RWPE1 (cell line): ENCODE measurements at regions not wholly inside any gene's neighbourhood (a gene's known extent, or its start where the extent isn't known, plus 50 kb on each side); places are given as distances from the start of the nearest gene placed in this dataset.

ENCODE experiments used
- CTCF ChIA-PET: fragments of 350-600 bp; sonication (Branson Sonifier 250); formaldehyde crosslinking; extraction: SDS; loops from one replicate; lab custom pipeline; 2021; lab: Yijun Ruan, JAX
- POLR2A ChIA-PET: fragments of 400-600 bp; formaldehyde crosslinking; extraction: SDS; loops from one replicate; lab custom pipeline; 2020; ENCODE audit warnings: antibody characterized with exemption; ENCODE audit not compliant: low non-redundant PET; lab: Yijun Ruan, JAX
- DNase-seq: peaks from one replicate; pipeline ENCODE4 v3.0.0; 2012; ENCODE audit warnings: low spot score
- H3K27ac ChIP-seq: fragments of 450-650 bp; 2 replicates; pipeline ENCODE4 v1.5.1; 2017
- TF ChIP-seq, protein P1 (sequence below): fragments of 450-650 bp; conservative IDR thresholded peaks from 2 replicates; pipeline ENCODE4 v1.5.1; 2017; ENCODE audit warnings: low read depth, mild to moderate bottlenecking

DNA sequence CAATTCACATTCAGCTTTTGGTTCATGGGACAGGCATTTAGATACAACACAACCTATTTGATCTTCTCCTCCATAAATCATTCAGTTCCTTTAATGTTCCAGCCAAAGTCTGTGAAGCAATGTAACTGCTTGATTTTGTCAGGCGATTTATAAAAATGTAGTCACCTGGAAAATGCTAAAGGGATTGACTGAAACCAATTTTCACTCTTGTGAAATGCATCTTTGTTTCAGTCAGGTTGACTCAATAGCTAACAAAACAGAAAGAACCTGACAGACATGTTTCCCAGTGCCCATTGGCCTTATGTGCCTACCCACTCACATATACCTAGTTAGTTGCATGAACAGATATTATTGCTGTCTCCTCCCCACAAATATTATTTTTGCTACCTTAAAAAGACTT lies 335.7 kb downstream of the CHRM3 start:
- ChIA-PET CTCF (interaction anchor here (0.5 kb wide), 1 partner anchor 21 kb away, joined by 6 read pairs; no protein-coding TSS in a partner anchor), POLR2A (no interaction called here)
- TF ChIP-seq, protein P1, sequence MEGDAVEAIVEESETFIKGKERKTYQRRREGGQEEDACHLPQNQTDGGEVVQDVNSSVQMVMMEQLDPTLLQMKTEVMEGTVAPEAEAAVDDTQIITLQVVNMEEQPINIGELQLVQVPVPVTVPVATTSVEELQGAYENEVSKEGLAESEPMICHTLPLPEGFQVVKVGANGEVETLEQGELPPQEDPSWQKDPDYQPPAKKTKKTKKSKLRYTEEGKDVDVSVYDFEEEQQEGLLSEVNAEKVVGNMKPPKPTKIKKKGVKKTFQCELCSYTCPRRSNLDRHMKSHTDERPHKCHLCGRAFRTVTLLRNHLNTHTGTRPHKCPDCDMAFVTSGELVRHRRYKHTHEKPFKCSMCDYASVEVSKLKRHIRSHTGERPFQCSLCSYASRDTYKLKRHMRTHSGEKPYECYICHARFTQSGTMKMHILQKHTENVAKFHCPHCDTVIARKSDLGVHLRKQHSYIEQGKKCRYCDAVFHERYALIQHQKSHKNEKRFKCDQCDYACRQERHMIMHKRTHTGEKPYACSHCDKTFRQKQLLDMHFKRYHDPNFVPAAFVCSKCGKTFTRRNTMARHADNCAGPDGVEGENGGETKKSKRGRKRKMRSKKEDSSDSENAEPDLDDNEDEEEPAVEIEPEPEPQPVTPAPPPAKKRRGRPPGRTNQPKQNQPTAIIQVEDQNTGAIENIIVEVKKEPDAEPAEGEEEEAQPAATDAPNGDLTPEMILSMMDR, result no peak
- DNase-seq, result peak; percentile 3
- no peak overlapping the region for H3K27ac ChIP-seq

DNA sequence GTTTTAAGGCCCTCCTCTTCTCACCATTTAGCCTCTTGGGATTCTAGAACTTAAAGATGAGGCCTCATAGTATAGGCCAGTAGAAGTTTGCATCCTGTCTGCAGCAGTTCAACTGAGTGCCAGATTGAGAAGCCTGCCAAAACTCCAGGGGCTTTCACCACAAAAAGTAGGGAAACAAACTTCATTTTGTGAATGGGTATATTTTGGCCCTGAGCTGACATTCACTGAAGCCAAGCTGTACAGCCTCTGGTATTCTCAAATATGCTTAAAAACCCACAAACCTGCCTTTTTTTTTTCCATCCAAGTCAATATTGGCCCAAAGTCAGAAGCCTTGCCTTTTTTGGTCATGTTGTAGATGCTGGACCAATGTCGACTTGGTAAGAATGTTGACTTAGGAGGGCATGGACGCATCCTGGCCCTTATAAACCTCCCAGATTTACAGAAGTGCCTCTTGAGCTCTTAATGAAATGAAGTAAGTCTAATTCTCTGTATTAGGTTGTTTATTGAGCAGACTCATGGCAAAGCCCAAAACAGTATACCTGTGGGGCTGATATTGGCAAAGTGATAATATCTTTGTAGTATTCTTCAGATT lies 337.5 kb downstream of the CHRM3 start:
- DNase-seq, result no peak
- ChIA-PET CTCF (no interaction called here), POLR2A (no interaction called here)

DNA sequence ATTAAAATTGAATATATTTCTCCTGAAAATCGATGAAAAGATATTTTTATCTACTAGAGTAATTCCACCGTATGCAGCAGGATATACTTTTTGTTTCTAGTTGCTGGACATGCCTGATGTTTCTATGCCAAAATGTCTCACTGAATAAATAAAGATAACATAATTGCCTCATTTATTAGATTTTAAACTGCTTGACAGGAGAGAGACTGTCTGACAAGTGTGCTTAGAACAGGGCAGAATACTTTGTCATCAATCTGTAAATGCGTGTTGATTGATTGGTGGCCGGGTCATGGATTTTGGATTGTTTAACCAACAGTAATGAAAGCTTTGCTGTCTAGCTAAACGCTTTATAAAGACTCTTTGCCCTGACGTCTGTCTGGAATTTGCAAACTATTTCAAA lies 339.0 kb downstream of the CHRM3 start:
- H3K27ac ChIP-seq, result no peak overlapping the region
- TF ChIP-seq, protein P1, result no peak
- DNase-seq, result no peak
- ChIA-PET CTCF (no interaction called here), POLR2A (no interaction called here)

More for the DNA sequence above, 337.5 kb downstream of the CHRM3 start:
- H3K27ac ChIP-seq, result no peak overlapping the region
- TF ChIP-seq, protein P1, result no peak

DNA sequence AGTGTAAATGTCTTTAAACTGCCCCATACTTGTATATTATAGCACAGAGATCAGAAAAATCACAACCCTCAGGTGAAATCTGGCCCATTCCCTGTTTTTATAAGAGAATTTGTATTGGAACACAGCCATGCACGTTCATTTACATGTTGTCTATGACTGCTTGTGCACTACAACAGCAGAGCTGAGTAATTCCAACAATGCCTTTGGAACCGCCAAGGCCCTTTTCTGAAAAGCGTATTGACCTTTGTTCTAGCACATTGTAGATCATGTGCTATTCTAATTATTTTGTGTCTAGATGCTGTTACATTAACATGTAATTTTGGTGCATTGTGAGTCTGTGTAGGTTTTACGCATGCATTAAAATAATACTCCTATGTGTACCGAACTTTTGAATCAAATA lies 339.6 kb downstream of the CHRM3 start:
- ChIA-PET CTCF (interaction anchor here (0.5 kb wide), 1 partner anchor 27 kb away, joined by 3 read pairs; no protein-coding TSS in a partner anchor), POLR2A (no interaction called here)
- TF ChIP-seq, protein P1, result no peak
- H3K27ac ChIP-seq, result no peak overlapping the region
- DNase-seq, result no peak

DNA sequence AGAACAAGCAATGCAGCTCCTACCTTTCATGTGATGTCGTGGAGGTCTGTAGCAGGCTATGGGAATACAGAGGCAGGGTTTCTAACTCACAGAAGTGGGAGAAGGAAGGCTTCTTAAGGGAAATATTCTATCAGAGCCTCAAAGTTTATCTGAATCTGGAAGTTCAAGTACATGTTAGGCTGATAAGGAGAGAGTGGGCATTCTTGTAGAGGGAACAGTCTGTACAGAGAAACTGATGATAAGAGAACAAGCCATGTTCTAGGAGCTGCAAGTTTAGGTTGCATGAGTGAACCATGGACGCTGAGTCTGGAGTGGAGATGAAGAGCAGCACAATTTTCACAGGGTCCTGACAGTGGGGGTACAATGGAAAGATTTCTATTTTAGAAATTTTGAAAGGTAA lies 344.0 kb downstream of the CHRM3 start:
- TF ChIP-seq, protein P1, result no peak
- no peak overlapping the region for H3K27ac ChIP-seq
- ChIA-PET CTCF (no interaction called here), POLR2A (no interaction called here)
- DNase-seq, result no peak

DNA sequence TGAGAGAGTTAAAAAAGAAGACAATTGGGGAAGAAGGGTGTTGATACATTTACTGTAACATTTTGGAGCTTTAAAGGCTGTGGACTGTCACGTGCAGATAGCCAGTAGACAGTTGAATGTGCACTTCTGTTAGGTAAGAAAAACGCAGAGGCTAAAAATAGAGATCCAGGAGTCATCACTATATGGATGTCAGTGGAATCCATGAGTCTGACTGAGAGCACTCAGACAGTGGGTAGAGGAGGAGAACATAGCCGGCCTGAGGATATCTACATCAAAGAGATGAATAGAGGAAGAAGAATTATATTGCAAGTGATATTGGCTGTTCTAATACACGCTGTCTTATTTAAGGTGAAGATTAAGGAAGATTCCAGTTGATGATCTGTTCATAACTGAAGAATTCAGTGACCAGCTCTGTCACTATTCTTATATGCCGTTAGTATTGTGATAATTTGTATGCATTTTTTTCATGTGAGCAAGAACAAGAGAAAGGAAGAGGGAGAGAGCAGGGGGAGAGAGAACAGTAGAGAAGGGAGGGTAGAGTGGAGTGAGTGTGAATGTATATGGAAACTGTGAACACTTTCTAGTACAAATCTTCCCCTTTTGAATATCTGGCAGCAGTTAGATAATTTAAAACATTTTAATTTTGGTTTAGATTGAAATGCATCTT lies 344.8 kb downstream of the CHRM3 start:
- CTCF ChIA-PET, result no interaction called here
- H3K27ac ChIP-seq, result no peak overlapping the region

More for the DNA sequence above, 344.8 kb downstream of the CHRM3 start:
- POLR2A ChIA-PET, result no interaction called here
- TF ChIP-seq, protein P1, result no peak
- no peak for DNase-seq
